Esophagus muscularis mucosa (tissue), 3 donors: ENCODE measurements at regions not wholly inside any gene's neighbourhood (a gene's known extent, or its start where the extent isn't known, plus 50 kb on each side); places are given as distances from the start of the nearest gene placed in this dataset.

ENCODE experiments used
- EP300 ChIP-seq: sonication (generic); formaldehyde crosslinking; IDR thresholded peaks from one replicate; pipeline ENCODE4 v1.6.1; 2017; ENCODE audit warnings: antibody characterized with exemption
- TF ChIP-seq, protein P1 (sequence below), 3 experiments: fragments of 200-600 bp in 2 of 3; fragments of 450-650 bp in 1 of 3; sonication (generic) in 2 of 3; IDR thresholded peaks; one replicate each; pipeline ENCODE4 v1.5.1; 2017 to 2019; ENCODE audit warnings: antibody characterized with exemption in 3 of 3, mild to moderate bottlenecking in 2 of 3, moderate library complexity in 1 of 3

DNA sequence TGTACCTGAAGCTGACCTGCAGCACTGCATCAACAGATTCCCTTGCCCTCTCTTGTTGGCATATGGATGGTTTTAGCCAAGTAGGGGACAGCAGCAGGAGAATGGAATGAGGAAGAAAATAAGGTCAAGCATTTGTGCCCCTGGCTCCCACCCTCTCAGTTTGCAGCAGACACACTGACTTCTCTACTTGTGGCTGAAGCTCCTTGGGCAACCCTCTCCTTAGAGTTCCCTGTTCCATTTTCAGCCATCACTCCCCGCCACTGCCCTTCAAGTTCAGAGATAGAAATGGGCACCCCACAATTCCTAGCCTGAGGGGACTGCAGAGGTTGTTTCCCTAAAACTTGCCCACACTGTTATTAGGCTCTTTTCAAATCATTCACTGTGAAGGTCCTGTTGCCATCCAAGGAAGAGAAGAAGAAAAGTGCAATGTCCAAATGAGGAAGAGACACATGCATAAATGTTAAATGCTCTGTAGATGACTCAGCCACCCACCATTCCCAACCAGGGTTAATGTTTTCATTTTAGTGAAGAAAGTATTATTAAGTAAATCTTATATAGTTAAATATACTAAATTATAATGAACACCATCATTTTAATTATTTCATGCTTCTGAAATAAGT, 295.9 kb upstream of the UBE2E2 start:
- TF ChIP-seq, protein P1, sequence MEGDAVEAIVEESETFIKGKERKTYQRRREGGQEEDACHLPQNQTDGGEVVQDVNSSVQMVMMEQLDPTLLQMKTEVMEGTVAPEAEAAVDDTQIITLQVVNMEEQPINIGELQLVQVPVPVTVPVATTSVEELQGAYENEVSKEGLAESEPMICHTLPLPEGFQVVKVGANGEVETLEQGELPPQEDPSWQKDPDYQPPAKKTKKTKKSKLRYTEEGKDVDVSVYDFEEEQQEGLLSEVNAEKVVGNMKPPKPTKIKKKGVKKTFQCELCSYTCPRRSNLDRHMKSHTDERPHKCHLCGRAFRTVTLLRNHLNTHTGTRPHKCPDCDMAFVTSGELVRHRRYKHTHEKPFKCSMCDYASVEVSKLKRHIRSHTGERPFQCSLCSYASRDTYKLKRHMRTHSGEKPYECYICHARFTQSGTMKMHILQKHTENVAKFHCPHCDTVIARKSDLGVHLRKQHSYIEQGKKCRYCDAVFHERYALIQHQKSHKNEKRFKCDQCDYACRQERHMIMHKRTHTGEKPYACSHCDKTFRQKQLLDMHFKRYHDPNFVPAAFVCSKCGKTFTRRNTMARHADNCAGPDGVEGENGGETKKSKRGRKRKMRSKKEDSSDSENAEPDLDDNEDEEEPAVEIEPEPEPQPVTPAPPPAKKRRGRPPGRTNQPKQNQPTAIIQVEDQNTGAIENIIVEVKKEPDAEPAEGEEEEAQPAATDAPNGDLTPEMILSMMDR (IDR thresholded peaks at IDR 0.05): no peak
- TF ChIP-seq EP300: no peak
